HG03039 (cell line): ENCODE measurements at regions not wholly inside any gene's neighbourhood (a gene's known extent, or its start where the extent isn't known, plus 50 kb on each side); places are given as distances from the start of the nearest gene placed in this dataset.

ENCODE experiments used
- ATAC-seq: cut with Tn5 transposase; IDR thresholded peaks from one replicate; pipeline ENCODE4 v1.9.1; 2021; ENCODE audit warnings: mild to moderate bottlenecking, moderate library complexity; ENCODE audit not compliant: unreplicated experiment

DNA sequence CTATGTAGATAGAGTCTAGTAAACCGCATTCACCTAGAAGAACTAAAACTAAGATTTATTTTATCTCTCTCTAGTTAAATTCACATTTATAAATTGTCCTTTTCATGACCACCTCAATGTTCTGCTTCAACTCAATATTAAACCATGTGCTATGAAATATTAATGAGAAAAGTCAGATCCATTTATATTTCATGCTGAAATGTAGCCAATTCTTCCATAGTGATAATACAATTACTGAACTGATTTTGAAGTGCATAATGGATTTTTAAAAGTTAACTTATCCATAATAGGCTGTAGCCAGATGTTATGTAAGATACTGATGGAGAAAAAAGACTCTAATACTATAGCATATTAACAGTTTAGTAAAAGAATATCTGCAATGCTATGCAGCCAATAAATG, 479.7 kb upstream of the PCDH15 start:
- ATAC-seq: no peak

DNA sequence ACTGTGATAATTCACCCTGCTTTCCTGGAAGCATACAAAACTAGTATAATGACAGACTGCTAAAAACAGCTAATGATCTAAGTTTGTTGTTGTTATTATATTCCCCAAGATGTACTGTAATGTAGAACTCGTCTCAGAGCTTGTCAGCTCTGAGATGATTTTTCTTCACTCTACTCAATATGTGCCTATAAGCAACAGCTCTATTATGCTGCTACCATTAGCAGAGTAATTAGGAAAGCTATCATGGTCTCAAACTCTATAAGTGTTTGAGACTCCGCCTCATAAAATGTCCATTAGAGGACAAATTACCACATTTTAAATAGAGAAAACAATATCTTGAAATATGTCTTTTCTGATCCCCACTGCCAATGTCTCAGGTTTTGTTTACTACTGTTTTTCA, 476.5 kb upstream of the PCDH15 start:
- no peak for ATAC-seq

DNA sequence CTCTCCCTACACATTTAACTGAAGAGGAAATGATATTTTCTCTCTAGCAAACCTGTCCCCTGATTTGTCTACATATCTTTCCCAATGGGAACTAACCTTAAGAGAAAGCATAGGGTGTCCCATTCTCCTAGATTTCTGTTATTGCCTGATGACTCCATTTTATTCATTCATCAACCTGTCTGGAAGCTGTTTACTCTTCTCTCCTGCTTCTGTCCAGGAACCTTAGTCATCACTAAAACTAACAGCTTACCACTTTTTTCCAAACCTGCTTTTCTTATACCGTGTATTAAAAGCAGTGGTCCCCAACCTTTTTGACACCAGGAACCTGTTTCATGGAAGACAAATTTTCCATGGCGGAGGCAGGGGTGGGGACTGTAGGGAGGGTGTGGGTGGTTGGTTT, 473.3 kb upstream of the PCDH15 start:
- no peak for ATAC-seq

DNA sequence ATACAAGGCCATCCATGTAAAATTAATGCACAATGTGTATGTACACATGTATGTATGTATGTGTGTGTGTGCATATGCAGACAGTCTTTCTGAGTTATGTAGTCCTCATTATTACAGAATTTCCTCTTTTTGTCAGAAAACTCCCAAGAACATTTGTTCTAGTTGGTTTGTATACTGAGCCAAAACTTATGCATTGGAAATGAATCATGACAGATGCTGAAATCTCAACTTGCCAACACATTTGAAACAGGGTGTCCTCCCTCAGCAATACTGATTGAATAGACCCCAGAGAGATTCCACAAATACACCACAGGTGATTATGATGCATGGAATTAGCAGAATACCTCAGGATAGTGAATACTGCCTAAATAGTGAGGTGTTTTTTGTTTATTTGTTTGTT, 472.9 kb upstream of the PCDH15 start:
- no peak for ATAC-seq

- no peak for ATAC-seq
Measured at GRCh38 chr10:55272886-55273285, 471.9 kb upstream of the PCDH15 start.

DNA sequence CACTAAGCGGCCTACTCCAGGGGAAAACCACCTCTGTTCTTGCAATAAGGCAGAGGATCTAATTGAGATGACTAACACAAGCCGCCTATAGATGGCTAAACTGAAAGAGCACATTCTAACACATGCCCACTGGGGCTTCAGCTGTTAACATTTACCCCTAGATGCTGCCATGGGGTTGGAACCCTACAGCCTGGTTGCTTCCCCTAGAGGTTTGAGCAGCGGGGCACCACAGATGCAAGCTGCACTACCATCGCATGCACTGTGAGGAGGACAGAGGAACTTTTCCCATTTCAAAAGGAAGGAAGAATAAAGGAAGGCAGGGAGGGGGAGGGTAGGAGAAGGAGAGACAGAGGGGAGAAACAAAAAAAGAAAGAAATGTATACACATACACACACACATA, 465.8 kb upstream of the PCDH15 start:
- no peak for ATAC-seq

DNA sequence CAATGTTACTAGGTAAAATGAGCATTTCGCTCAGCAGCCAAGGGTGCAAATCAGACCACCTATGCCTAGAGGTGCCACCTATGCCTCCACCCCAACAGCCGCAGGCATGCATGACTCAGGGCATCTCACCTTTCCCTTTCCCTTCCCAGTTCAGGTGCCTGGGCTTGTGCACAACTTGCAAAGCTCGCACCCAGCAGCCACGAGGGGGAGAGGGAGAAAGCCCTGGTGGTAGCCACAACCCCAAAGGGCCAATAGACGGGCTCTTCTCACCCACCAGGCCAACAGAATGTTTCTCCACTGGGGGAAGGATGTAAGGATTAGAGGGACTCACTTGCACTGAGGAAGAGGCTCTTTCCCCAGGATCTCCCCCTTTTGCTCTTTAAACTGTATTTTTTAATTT, 462.3 kb upstream of the PCDH15 start:
- ATAC-seq: no peak

- no peak for ATAC-seq
Measured at GRCh38 chr10:55242544-55242943, 441.5 kb upstream of the PCDH15 start.

GRCh38 chr10:55237462-55237861, 436.4 kb upstream of the PCDH15 start:
- ATAC-seq: no peak

DNA sequence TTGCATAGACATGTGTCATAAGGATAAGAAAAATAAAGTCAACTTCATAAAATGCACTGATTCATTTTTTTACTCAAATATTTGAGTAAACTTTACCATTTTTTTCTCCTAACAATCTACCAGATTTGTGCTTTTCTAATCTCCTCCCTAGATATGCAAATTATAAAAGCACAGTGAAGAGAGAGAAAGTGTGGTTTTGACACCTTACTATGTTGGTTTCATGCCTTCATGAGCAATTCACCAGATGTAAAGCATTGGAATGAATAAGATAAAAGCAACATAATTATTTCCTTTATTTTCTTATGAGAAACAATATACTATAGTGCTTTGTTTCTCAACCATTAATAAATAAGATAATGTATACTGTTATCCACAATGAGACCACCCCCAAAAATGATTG, 432.5 kb upstream of the PCDH15 start:
- ATAC-seq: no peak

DNA sequence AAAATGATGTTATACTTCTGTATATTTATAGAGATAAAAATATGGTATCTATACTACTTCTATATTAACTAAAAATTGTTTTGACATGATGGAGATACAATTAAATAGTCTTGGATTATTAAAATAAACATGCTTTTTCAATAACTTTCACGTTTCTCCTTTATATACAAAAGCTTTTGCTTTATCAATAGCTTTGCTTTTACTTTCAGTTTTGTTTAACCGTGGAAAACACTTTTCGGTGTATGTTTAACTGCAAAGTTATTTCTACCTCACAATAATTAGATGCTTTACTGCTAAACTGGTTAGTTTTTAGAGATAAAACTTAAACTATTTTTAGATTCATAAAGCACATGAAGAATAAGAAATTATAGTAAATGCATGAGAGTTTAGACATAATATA, 432.1 kb upstream of the PCDH15 start:
- ATAC-seq: no peak

DNA sequence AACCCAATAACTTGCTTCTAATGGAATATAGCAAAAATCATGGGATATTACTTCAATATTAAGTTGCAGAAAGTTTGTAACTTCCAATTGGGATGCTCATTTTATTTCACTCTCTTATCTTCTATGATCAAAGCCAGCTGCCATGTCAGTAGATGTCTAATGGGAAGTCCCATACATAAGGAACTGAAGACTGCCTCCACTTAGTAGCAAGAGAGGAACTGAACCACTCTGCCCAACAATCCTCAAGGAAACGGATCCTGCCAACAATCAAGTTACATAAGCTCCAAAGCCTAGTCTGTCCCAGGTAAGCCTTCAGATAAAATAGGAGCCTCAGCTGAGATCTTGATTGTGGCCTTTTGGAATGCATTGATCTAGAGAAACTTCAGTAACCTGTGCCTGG, 431.5 kb upstream of the PCDH15 start:
- no peak for ATAC-seq

- ATAC-seq: no peak
Measured at GRCh38 chr10:55227967-55228366, 426.9 kb upstream of the PCDH15 start.

- ATAC-seq: no peak
Measured at GRCh38 chr10:55224007-55224781, 423.2 kb upstream of the PCDH15 start.

- ATAC-seq: no peak
Measured at GRCh38 chr10:55223352-55223751, 422.3 kb upstream of the PCDH15 start.

DNA sequence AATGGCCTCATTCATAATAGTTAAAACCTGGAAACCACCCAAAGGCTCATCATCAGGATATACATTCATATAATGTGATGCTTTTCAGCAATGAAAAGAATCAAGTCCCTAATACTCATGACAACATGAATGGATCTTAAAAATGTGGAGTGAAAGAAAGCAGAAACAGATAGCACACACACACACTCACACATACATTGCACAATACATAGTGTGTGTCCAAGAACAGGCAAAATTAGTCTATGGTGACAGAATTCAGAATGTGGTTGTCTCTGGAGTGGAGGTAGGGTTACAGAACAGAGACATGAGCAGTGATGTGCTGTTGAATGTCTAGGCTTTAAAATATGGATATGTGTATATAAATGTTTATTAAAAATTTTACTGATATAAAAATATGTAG, 419.9 kb upstream of the PCDH15 start:
- no peak for ATAC-seq

DNA sequence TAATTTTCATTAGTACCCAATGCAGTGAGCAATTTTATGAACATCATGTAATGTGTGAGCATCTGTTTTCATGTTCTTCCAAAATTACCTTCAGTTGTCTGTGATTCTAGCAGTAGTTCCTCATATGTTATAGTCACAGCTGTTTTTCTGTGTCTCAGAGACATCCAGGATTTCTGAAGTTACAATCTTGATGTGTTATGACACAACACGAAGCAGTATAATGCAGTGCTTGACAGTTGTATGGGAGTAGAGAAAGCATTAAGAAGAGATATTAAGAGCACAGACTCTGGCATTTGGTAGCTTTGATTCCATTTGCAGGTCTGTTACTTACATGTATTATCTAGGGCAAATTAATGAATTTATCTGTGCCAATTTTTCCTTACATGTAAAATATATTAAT, 414.7 kb upstream of the PCDH15 start:
- no peak for ATAC-seq

GRCh38 chr10:55214608-55215007, 413.6 kb upstream of the PCDH15 start:
- no peak for ATAC-seq

DNA sequence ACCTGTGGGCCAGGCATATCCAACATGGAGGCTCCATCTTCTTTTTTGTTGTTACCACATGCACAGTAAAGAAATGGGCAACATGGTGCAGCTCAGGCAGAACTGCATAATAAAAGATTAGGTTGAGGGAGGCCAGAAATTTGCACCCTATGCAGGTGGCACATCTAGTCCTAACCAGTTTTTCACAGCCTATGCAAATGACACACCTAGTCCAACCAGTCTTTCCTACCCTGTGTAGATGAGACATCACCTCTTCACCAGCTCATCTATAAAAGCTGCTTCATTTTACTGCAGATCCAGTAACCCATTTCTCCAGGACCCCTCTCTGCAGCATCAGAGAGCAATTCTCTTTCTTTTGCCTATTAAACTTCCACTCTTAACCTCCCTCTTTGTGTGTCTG, 411.0 kb upstream of the PCDH15 start:
- no peak for ATAC-seq

- ATAC-seq: no peak
Measured at GRCh38 chr10:55203874-55204273, 402.8 kb upstream of the PCDH15 start.

DNA sequence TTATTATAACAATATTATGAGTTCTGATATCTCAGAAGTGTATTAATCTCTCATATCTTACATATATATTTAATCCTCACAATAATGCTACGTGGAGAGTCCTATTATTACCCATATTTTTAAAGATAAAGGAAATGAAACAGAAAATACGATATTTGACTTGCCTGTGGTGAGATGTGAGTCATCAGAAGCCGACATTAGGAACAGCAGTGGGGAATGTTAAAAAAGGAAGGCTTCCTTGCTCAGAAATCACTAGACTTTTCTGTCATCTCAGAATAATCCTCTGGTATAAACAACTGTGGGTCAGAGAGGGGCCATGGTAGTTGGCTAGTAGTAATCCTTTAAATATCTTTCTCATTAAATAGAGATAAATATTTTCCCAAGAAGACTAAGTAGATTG, 402.3 kb upstream of the PCDH15 start:
- no peak for ATAC-seq

DNA sequence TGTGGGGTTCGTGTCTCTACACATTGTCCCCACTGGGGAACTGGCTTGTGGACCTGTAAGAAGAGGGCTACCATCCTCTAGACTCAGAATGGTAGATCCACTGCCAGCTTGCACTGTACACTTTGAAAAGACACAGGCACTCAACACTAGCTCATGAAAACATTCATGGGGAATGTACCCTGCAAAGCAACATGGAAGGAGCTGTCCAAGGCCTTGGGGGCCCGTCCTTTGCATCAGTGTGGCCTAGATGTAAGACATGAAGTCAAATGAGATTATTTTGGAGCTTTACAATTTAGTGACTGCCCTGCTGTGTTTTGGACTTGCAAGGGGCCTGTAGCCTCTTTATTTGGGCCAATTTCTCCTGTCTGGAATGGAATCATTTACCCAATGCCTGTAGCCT, 399.0 kb upstream of the PCDH15 start:
- ATAC-seq: no peak

- no peak for ATAC-seq
Measured at GRCh38 chr10:55191236-55191860, 390.3 kb upstream of the PCDH15 start.
